H1 (cell line): ENCODE measurements at regions not wholly inside any gene's neighbourhood (a gene's known extent, or its start where the extent isn't known, plus 50 kb on each side); places are given as distances from the start of the nearest gene placed in this dataset.

Source experiments
- CTCF ChIA-PET: fragments of 300-600 bp; sonication (Branson Sonifier 250); formaldehyde crosslinking; loops from one replicate; lab custom pipeline; 2021; ENCODE audit not compliant: partially characterized antibody; lab: Charles Lee
- POLR2A ChIA-PET: fragments of 300-600 bp; sonication (Branson Sonifier 250); formaldehyde crosslinking; loops from one replicate; lab custom pipeline; 2021; ENCODE audit warnings: inconsistent platforms; ENCODE audit not compliant: partially characterized antibody; lab: Charles Lee
- DNase-seq, 2 experiments: peaks; one replicate each; pipeline versions ENCODE4 v3.0.0 to v3.0.0-alpha.2; 2010 to 2022; ENCODE audit warnings: low spot score in 2 of 2, low read depth in 1 of 2, mixed read lengths in 1 of 2
- FAIRE-seq: peaks from 2 replicates; lab custom pipeline; 2011; peaks lifted over from hg19 to GRCh38; lab: Jason Lieb, UNC
- H2AFZ ChIP-seq: 2 replicates; pipeline ENCODE4 v1.8.1; 2012; ENCODE audit warnings: low read length, inconsistent platforms
- H2AK5ac ChIP-seq: 2 replicates; pipeline ENCODE4 v1.6.1; 2013; ENCODE audit warnings: low read depth, low read length
- H2BK120ac ChIP-seq: replicated peaks from 2 replicates; pipeline ENCODE3; 2013; ENCODE audit warnings: low read depth, low read length, inconsistent platforms
- H2BK12ac ChIP-seq: 2 replicates; pipeline ENCODE4 v1.6.1; 2013; ENCODE audit warnings: low read depth, low read length
- H2BK15ac ChIP-seq: 2 replicates; pipeline ENCODE4 v1.6.1; 2013; ENCODE audit warnings: low read length
- H2BK20ac ChIP-seq: 2 replicates; pipeline ENCODE4 v1.6.1; 2013; ENCODE audit warnings: low read length
- H2BK5ac ChIP-seq: 2 replicates; pipeline ENCODE4 v1.6.1; 2013; ENCODE audit warnings: low read depth, low read length
- H3K14ac ChIP-seq: 2 replicates; pipeline ENCODE4 v1.6.1; 2013; ENCODE audit warnings: inconsistent platforms; ENCODE audit not compliant: insufficient read length
- H3K18ac ChIP-seq: 2 replicates; pipeline ENCODE4 v1.6.1; 2013; ENCODE audit warnings: low read length; ENCODE audit errors: extremely low read depth
- H3K23ac ChIP-seq: 2 replicates; pipeline ENCODE4 v1.6.1; 2013; ENCODE audit warnings: inconsistent platforms; ENCODE audit not compliant: insufficient read length
- H3K23me2 ChIP-seq: 2 replicates; pipeline ENCODE4 v1.6.1; 2013; ENCODE audit warnings: low read depth, low read length
- H3K27ac ChIP-seq: 2 replicates; pipeline ENCODE4 v1.6.1; 2011; ENCODE audit warnings: low read depth, low read length, inconsistent platforms
- H3K27me3 ChIP-seq, 4 experiments: replicated peaks in 1 of 4; 1 replicate in 1 of 4; 2 replicates in 3 of 4; pipeline versions ENCODE4 v1.6.1 to v1.8.1; 2011 to 2013; ENCODE audit warnings: low read length in 3 of 4, mild to moderate bottlenecking in 3 of 4, inconsistent platforms in 2 of 4, mixed read lengths in 2 of 4, moderate library complexity in 1 of 4; ENCODE audit not compliant: control insufficient read depth in 3 of 4, insufficient read depth in 3 of 4; ENCODE audit errors: extremely low read depth in 1 of 4
- H3K36me3 ChIP-seq, 4 experiments: 2 replicates each; pipeline versions ENCODE4 v1.6.1 to v1.8.1; 2011 to 2013; ENCODE audit warnings: mild to moderate bottlenecking in 4 of 4, low read length in 3 of 4, moderate library complexity in 2 of 4, control low read depth in 1 of 4, inconsistent platforms in 1 of 4; ENCODE audit not compliant: insufficient read depth in 4 of 4, control insufficient read depth in 2 of 4
- H3K4ac ChIP-seq: replicated peaks from 2 replicates; pipeline ENCODE3; 2013; ENCODE audit warnings: low read length, low read depth, mixed read lengths, inconsistent platforms; ENCODE audit not compliant: insufficient read length
- H3K4me1 ChIP-seq, 4 experiments: replicated peaks in 1 of 4; 1 replicate in 1 of 4; 2 replicates in 3 of 4; pipeline versions ENCODE4 v1.6.1 to v1.8.1; 2011 to 2013; ENCODE audit warnings: low read length in 3 of 4, inconsistent platforms in 2 of 4, mixed read lengths in 1 of 4; ENCODE audit not compliant: insufficient read depth in 4 of 4, control insufficient read depth in 3 of 4
- H3K4me2 ChIP-seq, 2 experiments: 2 replicates each; pipeline versions ENCODE4 v1.6.1 to v1.8.1; 2011 to 2013; ENCODE audit warnings: low read depth in 2 of 2, low read length in 2 of 2, control low read depth in 1 of 2, inconsistent platforms in 1 of 2, mild to moderate bottlenecking in 1 of 2; ENCODE audit not compliant: insufficient read depth in 1 of 2
- H3K4me3 ChIP-seq, 4 experiments: fragments of 200-600, 300-600 bp in 1 of 4; sonication (generic), shearing (Covaris generic), sonication (Bioruptor Twin) in 1 of 4; 2 replicates each; pipeline versions ENCODE4 v1.5.1 to v1.8.1; 2011 to 2016; ENCODE audit warnings: low read length in 4 of 4, low read depth in 3 of 4, control low read depth in 2 of 4, inconsistent platforms in 2 of 4, mild to moderate bottlenecking in 2 of 4, mixed read lengths in 1 of 4, moderate library complexity in 1 of 4; ENCODE audit not compliant: insufficient read depth in 2 of 4; ENCODE audit errors: extremely low read depth in 1 of 4
- H3K56ac ChIP-seq: replicated peaks from 2 replicates; pipeline ENCODE3; 2013; ENCODE audit warnings: low read depth, mild to moderate bottlenecking, mixed read lengths, low read length, inconsistent platforms; ENCODE audit not compliant: insufficient read length
- H3K79me1 ChIP-seq: 2 replicates; pipeline ENCODE4 v1.6.1; 2013; ENCODE audit warnings: low read depth, low read length, control low read depth
- H3K79me2 ChIP-seq, 2 experiments: 2 replicates each; pipeline versions ENCODE4 v1.6.1 to v1.8.1; 2012 to 2013; ENCODE audit warnings: low read length in 2 of 2, mild to moderate bottlenecking in 2 of 2, inconsistent platforms in 1 of 2; ENCODE audit not compliant: insufficient read depth in 2 of 2, control insufficient read depth in 1 of 2
- H3K9ac ChIP-seq, 4 experiments: replicated peaks in 1 of 4; 1 replicate in 1 of 4; 2 replicates in 3 of 4; pipeline versions ENCODE4 v1.6.1 to v1.8.1; 2011 to 2013; ENCODE audit warnings: low read depth in 3 of 4, low read length in 3 of 4, control low read depth in 2 of 4, mild to moderate bottlenecking in 2 of 4, moderate library complexity in 2 of 4, inconsistent platforms in 1 of 4; ENCODE audit errors: extremely low read depth in 1 of 4
- H3K9me3 ChIP-seq, 2 experiments: 2 replicates each; pipeline versions ENCODE4 v1.6.1 to v1.8.1; 2012 to 2013; ENCODE audit warnings: mild to moderate bottlenecking in 2 of 2, moderate library complexity in 2 of 2, control low read depth in 1 of 2, inconsistent platforms in 1 of 2, low read depth in 1 of 2, low read length in 1 of 2, mixed read lengths in 1 of 2; ENCODE audit not compliant: insufficient read depth in 2 of 2
- H4K20me1 ChIP-seq, 2 experiments: replicated peaks in 1 of 2; 2 replicates each; pipeline versions ENCODE3 to v1.8.1; 2011 to 2013; ENCODE audit warnings: inconsistent platforms in 2 of 2, low read length in 2 of 2, mild to moderate bottlenecking in 1 of 2; ENCODE audit not compliant: insufficient read depth in 2 of 2, control insufficient read depth in 1 of 2
- H4K5ac ChIP-seq: 2 replicates; pipeline ENCODE4 v1.6.1; 2013; ENCODE audit warnings: low read length, low read depth, mixed read lengths, inconsistent platforms; ENCODE audit not compliant: insufficient read length
- H4K8ac ChIP-seq: 2 replicates; pipeline ENCODE4 v1.8.0; 2013; ENCODE audit warnings: mild to moderate bottlenecking, moderate library complexity, low read length, inconsistent platforms; ENCODE audit not compliant: insufficient read depth; ENCODE audit errors: extremely low read depth
- H4K91ac ChIP-seq: replicated peaks from 2 replicates; pipeline ENCODE3; 2013; ENCODE audit warnings: low read length, mixed read lengths, inconsistent platforms; ENCODE audit not compliant: insufficient read length
- CTBP2 ChIP-seq: IDR thresholded peaks from 2 replicates; pipeline ENCODE4 v1.7.0; 2011; ENCODE audit warnings: borderline replicate concordance, mild to moderate bottlenecking, moderate library complexity, mixed read lengths, low read length; ENCODE audit not compliant: insufficient read depth, insufficient read length
- EZH2 ChIP-seq: fragments of 200-600 bp; sonication (generic); IDR thresholded peaks from 2 replicates; pipeline ENCODE4 v1.7.1; 2012; ENCODE audit warnings: low read depth, mild to moderate bottlenecking, moderate library complexity, low read length, inconsistent platforms; ENCODE audit not compliant: severe bottlenecking
- WGBS, 2 experiments: shearing (Covaris generic) in 1 of 2; methylation state at CpG; one replicate each; pipeline versions ENCODE4 v1.1.6 to v1.1.7; 2013 to 2015; ENCODE audit warnings: low lambda C conversion rate in 2 of 2, mixed read lengths in 2 of 2, inconsistent platforms in 1 of 2, low coverage in 1 of 2, missing lambda C conversion rate in 1 of 2; ENCODE audit not compliant: insufficient replicate concordance in 2 of 2, insufficient coverage in 1 of 2, insufficient read length in 1 of 2; ENCODE audit errors: extremely low coverage in 1 of 2, missing lambda C conversion rate in 1 of 2; 5-methylcytosine and 5-hydroxymethylcytosine counted together

- H3K27me3 ChIP-seq: no peaks in the 10 kb centered on the region
- FAIRE-seq (no peak), DNase-seq (no peak)
- H3K9me3 ChIP-seq: peaks cover 0 to 4% of the 10 kb centered on the region in 2 experiments; a peak in 1 of 4 replicates
- H3K56ac ChIP-seq: no peak overlapping the region
- no peak overlapping the region for H3K4me3 ChIP-seq
- no peaks in the 10 kb centered on the region for H3K36me3 ChIP-seq
- no peak overlapping the region for H3K18ac ChIP-seq
- no peaks in the 10 kb centered on the region for H4K20me1 ChIP-seq
- no peaks in the 10 kb centered on the region for H3K79me1 ChIP-seq
- no peak overlapping the region for H4K5ac ChIP-seq
- H2BK15ac ChIP-seq: no peak overlapping the region
- TF ChIP-seq EZH2 (no peak), CTBP2 (no peak)
- no peak overlapping the region for H2BK12ac ChIP-seq
- POLR2A ChIA-PET: no interaction called here
- no peak overlapping the region for H3K27ac ChIP-seq
- H2BK120ac ChIP-seq: no peak overlapping the region
- H2AK5ac ChIP-seq: no peak overlapping the region
- no peak overlapping the region for H3K9ac ChIP-seq
- no peak overlapping the region for H3K23ac ChIP-seq
- H3K4me2 ChIP-seq: no peak overlapping the region
- no peak overlapping the region for H3K14ac ChIP-seq
- H2BK20ac ChIP-seq: no peak overlapping the region
- H4K91ac ChIP-seq: no peak overlapping the region
- no peaks in the 10 kb centered on the region for H3K23me2 ChIP-seq
- 97% methylated on average over 4 of the region's 4 CpGs; no CpG with 5 or more reads in 1 of the 2 experiments for WGBS, 2 experiments
- H2AFZ ChIP-seq: no peak overlapping the region
- no peak overlapping the region for H3K4ac ChIP-seq
- no peak overlapping the region for H2BK5ac ChIP-seq
- CTCF ChIA-PET: interaction anchor here (0.6 kb wide), 1 partner anchor 508 kb away, joined by 3 read pairs; no protein-coding TSS in a partner anchor
- no peaks in the 10 kb centered on the region for H3K79me2 ChIP-seq
- no peak overlapping the region; the same call in 1 of the 2 replicates for H4K8ac ChIP-seq
- H3K4me1 ChIP-seq: 0 out of 7 replicates have a peak, but pooled peaks cover 0 to under 1% (median 0%) of the 10 kb centered on the region in 4 experiments
These were observed 234.2 kb upstream of the SULF2 start for GRCh38 chr20:48019496-48019895.
